DMS53 treated with DMSO at 0.1 percent for 48 hours (cell line): ENCODE measurements at regions not wholly inside any gene's neighbourhood (a gene's known extent, or its start where the extent isn't known, plus 50 kb on each side); places are given as distances from the start of the nearest gene placed in this dataset.
A peak's percentile ranks its signal among the peaks of the same experiment; 100 is the strongest.

ENCODE experiments used
- DNase-seq: peaks from one replicate; lab custom pipeline; 2025; ENCODE audit not compliant: unreplicated experiment; lab: John Stamatoyannopoulos, UW

GRCh38 chr15:31856581-31856980 lies 173.7 kb upstream of the CHRNA7 start:
- no peak for DNase-seq

- DNase-seq, result no peak
Measured at GRCh38 chr15:31857194-31857593, 173.1 kb upstream of the CHRNA7 start.

GRCh38 chr15:31858026-31858425 lies 172.3 kb upstream of the CHRNA7 start:
- no peak for DNase-seq

- no peak for DNase-seq
Measured at GRCh38 chr15:31866248-31866647, 164.1 kb upstream of the CHRNA7 start.

- DNase-seq, result peak; percentile 52
Measured at GRCh38 chr15:31867536-31868442, 162.5 kb upstream of the CHRNA7 start.

DNA sequence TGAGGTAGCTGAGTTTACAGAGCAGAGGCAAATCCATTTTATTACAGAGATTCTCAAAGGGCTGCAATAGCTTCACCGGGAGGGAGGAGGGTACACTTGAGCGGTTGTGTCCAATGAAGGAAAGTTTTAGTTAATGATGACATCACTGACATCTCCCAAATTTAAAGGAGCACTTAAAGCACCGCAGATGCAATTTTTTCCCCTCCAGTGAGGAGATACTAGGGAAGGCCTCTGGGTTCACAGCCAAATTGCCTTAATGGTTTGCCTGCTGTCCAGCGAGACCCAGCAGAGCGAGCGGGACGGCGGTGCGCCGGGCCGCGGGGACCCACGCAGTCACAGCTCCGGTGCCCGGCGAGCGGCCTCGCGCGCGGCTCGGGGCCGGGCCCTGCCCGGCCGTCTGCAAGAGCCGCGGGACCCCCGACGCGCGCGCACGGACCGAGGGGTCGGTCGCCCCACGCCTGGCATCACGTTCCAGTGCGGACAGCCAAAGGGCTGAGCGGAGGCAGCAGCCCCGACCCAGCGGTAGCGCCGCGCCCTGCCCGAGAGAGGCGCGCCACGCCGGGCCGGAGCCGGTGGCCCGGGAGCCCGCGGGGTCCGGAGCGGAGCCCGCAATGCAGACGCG lies 160.5 kb upstream of the CHRNA7 start:
- no peak for DNase-seq

DNA sequence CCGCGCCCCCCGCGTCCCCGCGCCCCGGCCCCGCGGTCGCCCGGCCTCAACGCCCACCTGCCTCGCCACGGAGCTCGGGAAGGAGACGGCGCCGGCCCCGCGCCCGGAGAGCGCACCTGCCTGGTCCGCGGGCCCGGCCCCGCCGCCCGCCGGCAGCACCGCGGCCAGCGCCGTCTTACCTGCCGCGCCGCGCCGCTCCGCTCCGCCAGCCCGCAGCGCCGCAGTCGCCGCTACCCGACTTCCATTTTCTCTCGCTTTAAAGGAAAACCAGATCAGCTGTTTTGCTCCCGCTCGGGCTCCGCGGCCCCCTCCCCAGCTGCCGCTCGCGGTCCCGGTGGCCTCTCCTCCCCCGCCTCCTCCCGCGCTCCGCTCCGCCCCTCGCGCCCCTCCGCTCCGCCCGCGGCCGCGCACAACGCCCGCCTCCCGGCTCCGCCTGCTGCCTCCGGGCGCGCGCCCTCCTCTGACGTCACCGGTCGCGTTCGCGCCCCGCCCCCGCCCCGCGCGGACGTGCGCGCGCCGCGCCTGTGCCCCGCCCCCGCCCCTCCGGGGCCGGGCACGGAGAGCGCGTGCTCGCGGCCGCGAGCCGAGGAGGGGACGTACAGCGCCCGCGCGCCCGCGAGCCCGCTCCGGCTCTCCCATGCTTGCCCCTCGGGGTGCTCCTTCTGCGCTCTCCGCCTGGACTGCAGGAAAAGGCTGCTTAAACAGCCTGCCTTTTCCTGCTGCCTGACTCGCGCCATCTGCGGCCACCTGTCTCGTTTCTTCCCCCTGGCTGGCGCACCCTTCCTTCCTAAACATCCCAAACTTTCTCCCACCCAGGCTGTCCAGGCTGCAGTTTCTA lies 159.8 kb upstream of the CHRNA7 start, which contains the start of gene OTUD7A:
Gene OTUD7A (minus strand): TSS at position 346 of the 838 bp plus-strand sequence.
- DNase-seq, result peak; percentile 72

DNA sequence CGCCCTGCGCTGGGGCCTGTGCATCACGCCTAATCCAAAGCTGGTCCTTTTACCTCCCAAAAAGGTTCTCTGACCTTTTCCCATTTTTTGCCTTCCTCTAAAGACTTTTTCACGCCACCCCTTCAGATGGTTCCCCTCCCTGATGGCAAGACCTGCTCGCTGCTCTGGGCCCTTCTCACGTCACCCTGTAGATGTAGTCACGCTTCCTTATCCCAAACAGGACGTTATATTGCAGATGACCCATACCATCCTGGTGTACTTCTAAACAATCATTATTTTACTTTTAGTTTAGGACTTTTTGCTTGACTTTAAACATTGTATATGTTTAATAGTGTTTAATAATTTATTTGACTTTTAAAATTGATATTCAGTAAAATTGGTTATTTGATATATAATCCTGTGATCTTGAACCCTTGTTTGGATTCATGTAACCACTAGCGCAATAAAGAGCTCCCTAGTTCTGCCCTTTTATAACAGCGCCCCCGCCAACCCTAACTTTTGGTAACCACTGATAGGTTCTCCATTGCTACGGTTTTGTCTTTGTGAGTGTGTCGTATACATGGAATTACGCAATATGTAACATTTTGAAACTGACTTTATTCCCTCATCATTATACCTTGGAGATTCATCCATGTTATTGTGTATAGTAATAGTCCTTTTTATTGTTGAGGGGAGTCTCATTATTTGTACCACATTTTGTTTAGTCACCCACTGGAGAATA lies 159.0 kb upstream of the CHRNA7 start:
- DNase-seq, result peak; percentile 24

GRCh38 chr15:31871887-31872281 lies 158.4 kb upstream of the CHRNA7 start:
- no peak for DNase-seq

- DNase-seq, result no peak
Measured at GRCh38 chr15:31887246-31887645, 143.1 kb upstream of the CHRNA7 start.

- no peak for DNase-seq
Measured at GRCh38 chr15:31892513-31892912, 137.8 kb upstream of the CHRNA7 start.

GRCh38 chr15:31893780-31894179 lies 136.5 kb upstream of the CHRNA7 start:
- no peak for DNase-seq

GRCh38 chr15:31897746-31898145 lies 132.6 kb upstream of the CHRNA7 start:
- DNase-seq, result no peak

- no peak for DNase-seq
Measured at GRCh38 chr15:31901501-31901900, 128.8 kb upstream of the CHRNA7 start.

- no peak for DNase-seq
Measured at GRCh38 chr15:31905054-31905453, 125.3 kb upstream of the CHRNA7 start.

DNA sequence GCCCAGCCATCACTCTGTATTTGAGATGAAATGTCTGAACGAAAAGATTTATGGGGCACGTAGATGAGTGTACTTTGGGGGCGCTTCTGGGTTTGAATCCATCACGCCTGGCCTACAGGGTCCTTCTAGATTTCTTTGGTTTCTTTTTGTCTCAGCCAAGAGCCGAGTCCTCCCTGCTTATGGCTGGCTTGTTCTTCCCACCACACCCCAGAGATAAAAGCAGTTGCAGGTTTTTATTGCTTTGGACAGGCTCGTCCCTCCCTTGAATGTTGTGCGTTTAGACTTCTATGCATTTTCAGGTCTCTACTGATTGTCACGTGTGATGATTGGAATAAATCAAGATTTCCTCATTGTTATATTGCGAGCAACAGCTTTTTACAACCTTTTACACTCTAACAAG lies 104.8 kb upstream of the CHRNA7 start:
- no peak for DNase-seq

GRCh38 chr15:31930967-31931366 lies 99.3 kb upstream of the CHRNA7 start:
- DNase-seq, result no peak

GRCh38 chr15:31932576-31932975 lies 97.7 kb upstream of the CHRNA7 start:
- no peak for DNase-seq

GRCh38 chr15:31934821-31935220 lies 95.5 kb upstream of the CHRNA7 start:
- DNase-seq, result no peak

DNA sequence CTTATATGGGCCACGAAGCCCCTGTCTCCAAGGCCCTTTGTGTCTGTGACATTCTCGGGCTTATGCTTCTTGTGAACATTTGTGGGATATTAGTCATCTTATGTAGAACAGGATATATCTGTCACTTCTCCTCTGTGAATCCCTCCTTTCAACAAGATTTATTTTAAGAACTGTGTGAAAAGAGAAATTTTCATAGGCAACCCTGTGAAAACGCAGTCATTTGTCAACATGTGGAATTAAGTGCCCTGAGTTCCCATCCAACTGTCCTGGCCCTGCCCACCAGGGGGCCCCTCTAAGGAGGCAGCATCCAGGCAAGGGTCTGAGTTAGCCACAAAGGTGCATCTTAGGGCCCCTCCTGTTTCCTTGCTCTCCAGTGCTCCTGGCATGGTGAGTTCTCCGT lies 76.8 kb upstream of the CHRNA7 start:
- DNase-seq, result no peak
